HUES6 (cell line): ENCODE measurements at regions not wholly inside any gene's neighbourhood (a gene's known extent, or its start where the extent isn't known, plus 50 kb on each side); places are given as distances from the start of the nearest gene placed in this dataset.

Experiments
- H3K27ac ChIP-seq: 2 replicates; pipeline ENCODE4 v1.7.0; 2013; ENCODE audit warnings: low read depth, mild to moderate bottlenecking, low read length, inconsistent platforms
- H3K27me3 ChIP-seq: 2 replicates; pipeline ENCODE4 v1.6.1; 2013; ENCODE audit warnings: low read length; ENCODE audit not compliant: control insufficient read depth, insufficient read depth
- H3K36me3 ChIP-seq: 2 replicates; pipeline ENCODE4 v1.6.1; 2013; ENCODE audit warnings: low read length; ENCODE audit not compliant: control insufficient read depth, insufficient read depth
- H3K4me1 ChIP-seq: 2 replicates; pipeline ENCODE4 v1.6.1; 2013; ENCODE audit warnings: low read length; ENCODE audit not compliant: control insufficient read depth, insufficient read depth
- H3K4me3 ChIP-seq: 2 replicates; pipeline ENCODE4 v1.5.1; 2013; ENCODE audit warnings: low read depth, low read length
- H3K9ac ChIP-seq: one replicate; pipeline ENCODE4 v1.6.1; 2013; ENCODE audit warnings: mild to moderate bottlenecking, low read length
- H3K9me3 ChIP-seq: 2 replicates; pipeline ENCODE4 v1.6.1; 2013; ENCODE audit warnings: low read depth, low read length; ENCODE audit not compliant: control insufficient read depth, insufficient read depth

DNA sequence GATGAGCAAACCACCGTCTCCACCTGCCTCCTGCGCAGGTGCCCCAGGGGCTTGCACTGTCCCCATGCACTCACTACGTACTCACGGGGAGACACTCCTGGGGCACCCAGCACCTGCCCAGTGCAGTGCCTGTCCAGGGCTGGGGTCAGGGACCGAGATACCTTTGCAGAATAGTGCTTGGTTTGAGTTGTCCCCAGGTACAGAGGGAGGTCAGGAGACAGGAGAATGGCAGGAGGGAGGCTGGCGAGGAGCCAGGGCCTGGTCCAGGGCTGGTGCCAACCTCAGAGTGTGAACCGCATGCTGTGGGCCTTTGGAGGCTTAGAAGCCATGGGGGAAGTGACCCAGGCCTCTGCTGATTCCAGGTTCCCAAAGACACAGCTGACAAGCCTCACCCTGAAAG lies 110.1 kb upstream of the GPR26 start:
- H3K9ac ChIP-seq = no peak overlapping the region
- H3K4me3 ChIP-seq = no peak overlapping the region
- no peaks in the 10 kb centered on the region for H3K27me3 ChIP-seq
- H3K36me3 ChIP-seq = no peaks in the 10 kb centered on the region
- H3K4me1 ChIP-seq = peaks cover 7% of the 10 kb centered on the region; the same call in 1 of the 2 replicates
- H3K9me3 ChIP-seq = no peaks in the 10 kb centered on the region
- no peak overlapping the region for H3K27ac ChIP-seq

- Histone ChIP-seq H3K27ac (no peak overlapping the region), H3K9ac (no peak overlapping the region), H3K4me3 (no peak overlapping the region)
Observed at GRCh38 chr10:123556736-123557135, 109.4 kb upstream of the GPR26 start.

GRCh38 chr10:123557366-123558108 lies 108.6 kb upstream of the GPR26 start:
- H3K9me3 ChIP-seq = no peaks in the 10 kb centered on the region
- no peaks in the 10 kb centered on the region for H3K36me3 ChIP-seq
- H3K27ac ChIP-seq = no peak overlapping the region
- no peaks in the 10 kb centered on the region for H3K27me3 ChIP-seq
- no peak overlapping the region for H3K4me3 ChIP-seq
- H3K4me1 ChIP-seq = peaks cover 7% of the 10 kb centered on the region; the same call in 1 of the 2 replicates
- no peak overlapping the region for H3K9ac ChIP-seq

More at GRCh38 chr10:123556736-123557135, 109.4 kb upstream of the GPR26 start:
- Histone ChIP-seq H3K9me3 (no peaks in the 10 kb centered on the region), H3K4me1 (peaks cover 7% of the 10 kb centered on the region; the same call in 1 of the 2 replicates), H3K27me3 (no peaks in the 10 kb centered on the region), H3K36me3 (no peaks in the 10 kb centered on the region)

- no peak overlapping the region for H3K4me3 ChIP-seq
Observed at GRCh38 chr10:123558651-123559050, 107.5 kb upstream of the GPR26 start.

DNA sequence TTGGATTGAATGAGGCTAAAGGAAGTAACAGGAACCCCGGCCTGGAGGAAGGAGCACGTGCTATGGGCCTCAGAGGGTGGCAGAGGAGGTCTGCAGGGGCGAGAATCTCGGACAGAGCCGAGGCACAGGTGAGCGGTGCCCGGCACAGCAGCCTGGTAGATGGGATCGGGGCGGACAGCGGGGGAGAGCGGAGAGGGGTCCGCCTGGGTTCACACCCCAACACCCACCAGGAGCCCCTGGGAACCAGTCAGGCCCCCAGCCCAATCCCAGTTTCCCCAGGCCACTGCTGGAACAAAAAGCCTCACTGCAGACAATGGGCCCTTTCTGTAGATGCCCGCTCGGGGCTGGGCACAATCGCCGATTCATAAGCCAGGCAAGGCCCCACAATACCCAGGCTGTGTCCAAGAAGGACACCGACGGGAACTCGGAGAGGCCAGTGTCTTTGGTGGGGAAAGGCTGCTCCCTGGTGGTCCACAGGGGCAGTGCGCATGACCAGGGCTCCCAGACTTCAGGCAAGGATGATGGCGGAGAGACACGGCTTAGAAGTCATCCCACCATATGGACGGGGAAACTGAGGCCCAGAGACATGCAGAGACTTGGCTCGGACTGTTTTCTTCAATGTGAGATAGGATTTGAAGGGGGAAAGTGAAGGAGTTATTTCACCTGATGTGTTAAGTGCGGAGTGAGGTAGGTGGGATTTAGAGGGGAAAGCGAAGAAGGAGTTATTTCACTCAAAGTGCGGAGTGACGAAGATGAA lies 106.9 kb upstream of the GPR26 start:
- no peak overlapping the region for H3K9ac ChIP-seq
- no peaks in the 10 kb centered on the region for H3K27me3 ChIP-seq

More at GRCh38 chr10:123558651-123559050, 107.5 kb upstream of the GPR26 start:
- no peak overlapping the region for H3K9ac ChIP-seq
- H3K27me3 ChIP-seq = no peaks in the 10 kb centered on the region
- no peaks in the 10 kb centered on the region for H3K36me3 ChIP-seq
- peaks cover 7% of the 10 kb centered on the region; the same call in 1 of the 2 replicates for H3K4me1 ChIP-seq
- H3K9me3 ChIP-seq = no peaks in the 10 kb centered on the region
- no peak overlapping the region for H3K27ac ChIP-seq

GRCh38 chr10:123559823-123560092 lies 106.4 kb upstream of the GPR26 start:
- no peak overlapping the region for H3K27ac ChIP-seq
- H3K27me3 ChIP-seq = no peaks in the 10 kb centered on the region
- H3K36me3 ChIP-seq = no peaks in the 10 kb centered on the region
- H3K9me3 ChIP-seq = no peaks in the 10 kb centered on the region
- H3K4me3 ChIP-seq = no peak overlapping the region
- H3K4me1 ChIP-seq = peaks cover 7% of the 10 kb centered on the region; the same call in 1 of the 2 replicates
- no peak overlapping the region for H3K9ac ChIP-seq

More for the DNA sequence above, 106.9 kb upstream of the GPR26 start:
- Histone ChIP-seq H3K36me3 (no peaks in the 10 kb centered on the region), H3K9me3 (no peaks in the 10 kb centered on the region), H3K27ac (no peak overlapping the region), H3K4me3 (no peak overlapping the region), H3K4me1 (peaks cover 7% of the 10 kb centered on the region; the same call in 1 of the 2 replicates)

- Histone ChIP-seq H3K4me1 (peaks cover 7% of the 10 kb centered on the region; the same call in 1 of the 2 replicates), H3K27me3 (no peaks in the 10 kb centered on the region), H3K36me3 (no peaks in the 10 kb centered on the region), H3K4me3 (no peak overlapping the region), H3K9ac (no peak overlapping the region), H3K27ac (no peak overlapping the region), H3K9me3 (no peaks in the 10 kb centered on the region)
Observed at GRCh38 chr10:123560301-123561140, 105.6 kb upstream of the GPR26 start.

DNA sequence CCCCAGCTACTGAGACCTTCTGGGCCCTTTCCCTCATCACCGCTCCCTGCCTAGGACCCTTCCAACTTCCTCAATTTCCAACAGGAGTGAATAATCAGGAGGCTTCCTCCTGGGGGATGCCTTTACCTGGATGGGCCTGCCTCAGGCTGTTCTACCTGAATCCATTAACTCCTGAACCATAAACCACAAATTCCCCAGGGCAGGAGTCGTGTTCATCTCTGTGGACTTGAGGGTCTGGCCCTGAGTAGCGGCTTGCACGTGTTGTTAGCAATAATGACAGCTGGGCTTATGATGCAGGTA lies 105.1 kb upstream of the GPR26 start:
- Histone ChIP-seq H3K9me3 (no peaks in the 10 kb centered on the region), H3K27me3 (no peaks in the 10 kb centered on the region), H3K4me3 (no peak overlapping the region), H3K27ac (no peak overlapping the region), H3K9ac (no peak overlapping the region), H3K36me3 (no peaks in the 10 kb centered on the region), H3K4me1 (peaks cover 7% of the 10 kb centered on the region; the same call in 1 of the 2 replicates)

DNA sequence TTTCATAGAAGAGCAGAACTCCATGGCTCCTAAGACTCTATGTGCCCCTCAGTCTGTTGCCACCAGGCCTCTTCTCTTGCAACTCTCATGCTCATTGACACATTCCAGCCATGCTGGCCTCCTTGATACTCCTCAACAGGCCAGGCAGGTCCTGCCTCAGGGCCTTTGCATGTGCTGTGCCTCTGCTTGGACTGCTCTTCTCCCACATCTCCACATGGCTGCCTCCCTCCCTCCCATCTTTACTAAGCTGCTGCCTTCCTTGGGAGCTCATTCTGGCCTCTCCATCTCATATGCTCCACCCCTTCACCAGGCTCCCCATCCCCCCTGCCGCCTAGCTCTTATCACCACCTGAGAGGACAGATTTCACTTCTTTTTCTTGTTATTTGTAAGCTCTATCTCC lies 103.8 kb upstream of the GPR26 start:
- no peaks in the 10 kb centered on the region for H3K36me3 ChIP-seq
- H3K4me3 ChIP-seq = no peak overlapping the region
- no peak overlapping the region for H3K9ac ChIP-seq
- no peaks in the 10 kb centered on the region for H3K9me3 ChIP-seq
- H3K4me1 ChIP-seq = peaks cover 7% of the 10 kb centered on the region; the same call in 1 of the 2 replicates
- H3K27me3 ChIP-seq = no peaks in the 10 kb centered on the region
- no peak overlapping the region for H3K27ac ChIP-seq

DNA sequence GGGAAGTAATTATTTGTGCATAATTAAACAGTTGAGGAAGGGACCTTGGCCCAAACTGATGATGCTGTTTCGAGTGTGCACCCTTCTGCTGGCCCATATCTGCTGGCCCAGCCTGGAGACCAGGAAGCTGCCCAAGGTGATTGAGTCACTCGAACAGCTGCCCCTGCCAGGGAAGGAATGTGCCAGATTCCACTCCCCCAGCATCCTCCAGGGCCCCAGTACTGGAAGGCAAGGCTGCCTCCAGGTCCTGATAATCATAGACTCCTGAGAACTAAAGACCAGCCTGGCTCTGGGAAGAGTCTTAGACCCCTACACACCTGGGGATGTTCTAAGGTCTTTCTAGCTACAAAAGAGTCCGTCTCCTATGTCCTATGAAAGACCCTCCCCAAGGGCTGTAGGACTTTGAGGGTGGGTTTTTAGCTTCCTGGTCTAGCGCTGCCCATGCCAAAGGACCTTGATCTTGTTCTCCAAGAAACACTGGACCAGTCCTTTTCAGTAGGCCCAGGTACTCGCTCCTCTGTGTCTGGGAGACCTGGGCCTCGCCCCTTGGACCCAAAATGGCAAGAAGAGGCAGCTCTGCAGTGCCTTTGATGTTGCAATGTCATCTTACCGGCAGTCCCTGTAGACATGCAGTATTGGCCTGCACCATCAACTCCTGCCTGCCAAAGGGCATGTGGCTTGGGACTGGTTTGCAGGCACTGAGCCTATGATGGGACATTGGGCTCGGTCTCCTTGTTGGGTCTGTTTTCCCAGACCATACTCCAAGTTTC lies 103.2 kb upstream of the GPR26 start:
- no peaks in the 10 kb centered on the region for H3K36me3 ChIP-seq
- H3K9ac ChIP-seq = no peak overlapping the region
- H3K4me1 ChIP-seq = peaks cover 7% of the 10 kb centered on the region; the same call in 1 of the 2 replicates
- no peak overlapping the region for H3K4me3 ChIP-seq
- H3K27ac ChIP-seq = no peak overlapping the region
- no peaks in the 10 kb centered on the region for H3K9me3 ChIP-seq
- no peaks in the 10 kb centered on the region for H3K27me3 ChIP-seq
